ENCODE measurements at regions not wholly inside any gene's neighbourhood (a gene's known extent, or its start where the extent isn't known, plus 50 kb on each side); places are given as distances from the start of the nearest gene placed in this dataset.
A peak's percentile ranks its signal among the peaks of the same experiment; 100 is the strongest.

DNA sequence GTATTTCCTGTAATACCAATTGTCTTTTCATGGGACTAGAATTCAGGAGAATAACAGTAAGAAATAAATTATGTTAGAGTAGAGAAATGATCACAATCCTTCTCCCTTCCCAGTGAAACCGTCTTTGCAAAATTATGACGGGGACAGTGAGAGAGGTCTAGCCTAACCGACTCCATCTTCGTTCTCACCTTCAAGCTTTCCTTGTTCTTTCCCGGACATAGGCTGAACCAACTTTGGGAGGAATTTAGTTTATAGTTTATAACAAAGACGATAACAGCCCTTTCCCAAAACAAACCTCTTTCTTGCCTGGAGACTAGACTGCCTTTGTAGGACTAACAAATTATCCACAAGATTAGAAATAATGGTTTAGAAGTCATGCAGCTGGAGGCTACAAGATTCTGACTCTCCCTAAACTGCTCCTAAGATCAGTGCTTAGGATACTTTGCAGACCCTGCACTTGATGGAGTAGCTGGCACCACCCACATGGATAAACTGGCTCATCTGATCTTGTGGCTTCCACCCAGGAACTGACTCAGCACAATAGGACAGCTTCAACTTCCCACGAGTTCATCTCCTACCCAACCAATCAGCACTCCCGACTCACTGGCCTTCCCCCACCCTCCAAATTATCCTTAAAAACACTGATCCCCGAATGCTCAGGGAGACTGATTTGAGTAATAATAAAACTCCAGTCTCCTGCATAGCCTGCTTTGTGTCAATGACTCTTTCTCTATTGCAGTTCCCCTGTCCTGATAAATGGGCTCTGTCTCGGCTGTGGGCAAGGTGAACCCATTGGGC, 521.2 kb upstream of the TBX3 start (continued):
- TF ChIP-seq PYGO2 (tag; IDR thresholded peaks at IDR 0.05): peak; percentile 76
- TF ChIP-seq ZNF76 (CRISPR knock-in tag; IDR thresholded peaks at IDR 0.05; ENCODE audit: borderline replicate concordance): peak; percentile 86
- no peak for TF ChIP-seq FOXM1 (IDR thresholded peaks at IDR 0.05; ENCODE audit: low read depth)
- no peak for TF ChIP-seq FOXM1 (CRISPR knock-in tag; IDR thresholded peaks at IDR 0.05; ENCODE audit: low read depth)
- TF ChIP-seq CBX8 (IDR thresholded peaks at IDR 0.05; ENCODE audit: borderline replicate concordance, extremely low read depth, low read depth, low read length, poor library complexity, severe bottlenecking): no peak
- TF ChIP-seq, protein P1, sequence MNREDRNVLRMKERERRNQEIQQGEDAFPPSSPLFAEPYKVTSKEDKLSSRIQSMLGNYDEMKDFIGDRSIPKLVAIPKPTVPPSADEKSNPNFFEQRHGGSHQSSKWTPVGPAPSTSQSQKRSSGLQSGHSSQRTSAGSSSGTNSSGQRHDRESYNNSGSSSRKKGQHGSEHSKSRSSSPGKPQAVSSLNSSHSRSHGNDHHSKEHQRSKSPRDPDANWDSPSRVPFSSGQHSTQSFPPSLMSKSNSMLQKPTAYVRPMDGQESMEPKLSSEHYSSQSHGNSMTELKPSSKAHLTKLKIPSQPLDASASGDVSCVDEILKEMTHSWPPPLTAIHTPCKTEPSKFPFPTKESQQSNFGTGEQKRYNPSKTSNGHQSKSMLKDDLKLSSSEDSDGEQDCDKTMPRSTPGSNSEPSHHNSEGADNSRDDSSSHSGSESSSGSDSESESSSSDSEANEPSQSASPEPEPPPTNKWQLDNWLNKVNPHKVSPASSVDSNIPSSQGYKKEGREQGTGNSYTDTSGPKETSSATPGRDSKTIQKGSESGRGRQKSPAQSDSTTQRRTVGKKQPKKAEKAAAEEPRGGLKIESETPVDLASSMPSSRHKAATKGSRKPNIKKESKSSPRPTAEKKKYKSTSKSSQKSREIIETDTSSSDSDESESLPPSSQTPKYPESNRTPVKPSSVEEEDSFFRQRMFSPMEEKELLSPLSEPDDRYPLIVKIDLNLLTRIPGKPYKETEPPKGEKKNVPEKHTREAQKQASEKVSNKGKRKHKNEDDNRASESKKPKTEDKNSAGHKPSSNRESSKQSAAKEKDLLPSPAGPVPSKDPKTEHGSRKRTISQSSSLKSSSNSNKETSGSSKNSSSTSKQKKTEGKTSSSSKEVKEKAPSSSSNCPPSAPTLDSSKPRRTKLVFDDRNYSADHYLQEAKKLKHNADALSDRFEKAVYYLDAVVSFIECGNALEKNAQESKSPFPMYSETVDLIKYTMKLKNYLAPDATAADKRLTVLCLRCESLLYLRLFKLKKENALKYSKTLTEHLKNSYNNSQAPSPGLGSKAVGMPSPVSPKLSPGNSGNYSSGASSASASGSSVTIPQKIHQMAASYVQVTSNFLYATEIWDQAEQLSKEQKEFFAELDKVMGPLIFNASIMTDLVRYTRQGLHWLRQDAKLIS (CRISPR knock-in tag; IDR thresholded peaks at IDR 0.05): no peak
- TF ChIP-seq, protein P2, sequence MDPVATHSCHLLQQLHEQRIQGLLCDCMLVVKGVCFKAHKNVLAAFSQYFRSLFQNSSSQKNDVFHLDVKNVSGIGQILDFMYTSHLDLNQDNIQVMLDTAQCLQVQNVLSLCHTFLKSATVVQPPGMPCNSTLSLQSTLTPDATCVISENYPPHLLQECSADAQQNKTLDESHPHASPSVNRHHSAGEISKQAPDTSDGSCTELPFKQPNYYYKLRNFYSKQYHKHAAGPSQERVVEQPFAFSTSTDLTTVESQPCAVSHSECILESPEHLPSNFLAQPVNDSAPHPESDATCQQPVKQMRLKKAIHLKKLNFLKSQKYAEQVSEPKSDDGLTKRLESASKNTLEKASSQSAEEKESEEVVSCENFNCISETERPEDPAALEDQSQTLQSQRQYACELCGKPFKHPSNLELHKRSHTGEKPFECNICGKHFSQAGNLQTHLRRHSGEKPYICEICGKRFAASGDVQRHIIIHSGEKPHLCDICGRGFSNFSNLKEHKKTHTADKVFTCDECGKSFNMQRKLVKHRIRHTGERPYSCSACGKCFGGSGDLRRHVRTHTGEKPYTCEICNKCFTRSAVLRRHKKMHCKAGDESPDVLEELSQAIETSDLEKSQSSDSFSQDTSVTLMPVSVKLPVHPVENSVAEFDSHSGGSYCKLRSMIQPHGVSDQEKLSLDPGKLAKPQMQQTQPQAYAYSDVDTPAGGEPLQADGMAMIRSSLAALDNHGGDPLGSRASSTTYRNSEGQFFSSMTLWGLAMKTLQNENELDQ (CRISPR knock-in tag; IDR thresholded peaks at IDR 0.05; ENCODE audit: borderline replicate concordance): no peak
- peak; percentile 51; the same call in 1 of the 2 replicates for TF ChIP-seq ELF1 (tag; IDR thresholded peaks at IDR 0.05)
- peak in 1 of 2 experiments; percentile 67; a peak in 2 of 4 replicates for TF ChIP-seq TEAD1 (CRISPR knock-in tag; IDR thresholded peaks at IDR 0.05)
- no peak for TF ChIP-seq ZNF224 (CRISPR knock-in tag; IDR thresholded peaks at IDR 0.05)
- TF ChIP-seq ZSCAN29 (IDR thresholded peaks at IDR 0.05): no peak
- TF ChIP-seq, protein P3, sequence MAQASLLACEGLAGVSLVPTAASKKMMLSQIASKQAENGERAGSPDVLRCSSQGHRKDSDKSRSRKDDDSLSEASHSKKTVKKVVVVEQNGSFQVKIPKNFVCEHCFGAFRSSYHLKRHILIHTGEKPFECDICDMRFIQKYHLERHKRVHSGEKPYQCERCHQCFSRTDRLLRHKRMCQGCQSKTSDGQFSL (CRISPR knock-in tag; IDR thresholded peaks at IDR 0.05): no peak
- TF ChIP-seq, protein P3 (tag; IDR thresholded peaks at IDR 0.05): peak in 1 of 2 experiments; percentile 56; a peak in 1 of 4 replicates
- no peak for TF ChIP-seq ETV5 (CRISPR knock-in tag; IDR thresholded peaks at IDR 0.05; ENCODE audit: low read depth)
- peak; percentile 66; the same call in 1 of the 2 replicates for TF ChIP-seq ZNF444 (CRISPR knock-in tag; IDR thresholded peaks at IDR 0.05)
- TF ChIP-seq KLF6 (CRISPR knock-in tag; IDR thresholded peaks at IDR 0.05; ENCODE audit: borderline replicate concordance): peak; percentile 93
- TF ChIP-seq ZNF146 (CRISPR knock-in tag; IDR thresholded peaks at IDR 0.05; ENCODE audit: unreplicated experiment): no peak
- TF ChIP-seq SP2 (IDR thresholded peaks at IDR 0.05; ENCODE audit: extremely low read depth, low read depth, low read length, poor library complexity, severe bottlenecking): no peak
- peak; percentile 81; the same call in 1 of the 2 replicates for TF ChIP-seq ZNF79 (CRISPR knock-in tag; IDR thresholded peaks at IDR 0.05; ENCODE audit: low read depth)
- TF ChIP-seq MAFK (IDR thresholded peaks at IDR 0.05; ENCODE audit: low read length): peak; percentile 89

All from K562 (cell line).